ENCODE measurements at regions not wholly inside any gene's neighbourhood (a gene's known extent, or its start where the extent isn't known, plus 50 kb on each side); places are given as distances from the start of the nearest gene placed in this dataset.

- TF ChIP-seq CTCF (IDR thresholded peaks at IDR 0.05; ENCODE audit: low read depth, low read length, missing input control), result no peak
- TF ChIP-seq, protein P1, sequence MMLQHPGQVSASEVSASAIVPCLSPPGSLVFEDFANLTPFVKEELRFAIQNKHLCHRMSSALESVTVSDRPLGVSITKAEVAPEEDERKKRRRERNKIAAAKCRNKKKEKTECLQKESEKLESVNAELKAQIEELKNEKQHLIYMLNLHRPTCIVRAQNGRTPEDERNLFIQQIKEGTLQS (IDR thresholded peaks at IDR 0.05), result no peak
- no peak for TF ChIP-seq YY1 (IDR thresholded peaks at IDR 0.05)
- TF ChIP-seq EGR1 (IDR thresholded peaks at IDR 0.05; ENCODE audit: low read depth in 2 of 2), result no peak
- TF ChIP-seq, protein P2, sequence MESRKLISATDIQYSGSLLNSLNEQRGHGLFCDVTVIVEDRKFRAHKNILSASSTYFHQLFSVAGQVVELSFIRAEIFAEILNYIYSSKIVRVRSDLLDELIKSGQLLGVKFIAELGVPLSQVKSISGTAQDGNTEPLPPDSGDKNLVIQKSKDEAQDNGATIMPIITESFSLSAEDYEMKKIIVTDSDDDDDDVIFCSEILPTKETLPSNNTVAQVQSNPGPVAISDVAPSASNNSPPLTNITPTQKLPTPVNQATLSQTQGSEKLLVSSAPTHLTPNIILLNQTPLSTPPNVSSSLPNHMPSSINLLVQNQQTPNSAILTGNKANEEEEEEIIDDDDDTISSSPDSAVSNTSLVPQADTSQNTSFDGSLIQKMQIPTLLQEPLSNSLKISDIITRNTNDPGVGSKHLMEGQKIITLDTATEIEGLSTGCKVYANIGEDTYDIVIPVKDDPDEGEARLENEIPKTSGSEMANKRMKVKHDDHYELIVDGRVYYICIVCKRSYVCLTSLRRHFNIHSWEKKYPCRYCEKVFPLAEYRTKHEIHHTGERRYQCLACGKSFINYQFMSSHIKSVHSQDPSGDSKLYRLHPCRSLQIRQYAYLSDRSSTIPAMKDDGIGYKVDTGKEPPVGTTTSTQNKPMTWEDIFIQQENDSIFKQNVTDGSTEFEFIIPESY (IDR thresholded peaks at IDR 0.05), result no peak
- TF ChIP-seq SP1 (IDR thresholded peaks at IDR 0.05), result no peak
- TF ChIP-seq, protein P3, sequence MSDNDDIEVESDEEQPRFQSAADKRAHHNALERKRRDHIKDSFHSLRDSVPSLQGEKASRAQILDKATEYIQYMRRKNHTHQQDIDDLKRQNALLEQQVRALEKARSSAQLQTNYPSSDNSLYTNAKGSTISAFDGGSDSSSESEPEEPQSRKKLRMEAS (IDR thresholded peaks at IDR 0.05), result no peak
Measured at GRCh38 chr7:96547371-96547811, 162.3 kb downstream of the SEM1 start.

Measured in liver (tissue), 3 donors.